OCI-LY1 (cell line): ENCODE measurements at regions not wholly inside any gene's neighbourhood (a gene's known extent, or its start where the extent isn't known, plus 50 kb on each side); places are given as distances from the start of the nearest gene placed in this dataset.

Experiments used
- CTCF ChIP-seq: fragments of 200-600 bp; sonication (generic), shearing (Covaris generic); IDR thresholded peaks from 2 replicates; pipeline ENCODE4 v1.5.1; 2017; ENCODE audit warnings: mild to moderate bottlenecking, antibody characterized with exemption, low read length, moderate library complexity, mixed read lengths
- EZH2 ChIP-seq: fragments of 200-600 bp; sonication (generic), shearing (Covaris generic); IDR thresholded peaks from 2 replicates; pipeline ENCODE4 v1.8.0; 2017; ENCODE audit warnings: borderline replicate concordance, mixed run types, mild to moderate bottlenecking, antibody characterized with exemption, low read length, moderate library complexity, mixed read lengths

DNA sequence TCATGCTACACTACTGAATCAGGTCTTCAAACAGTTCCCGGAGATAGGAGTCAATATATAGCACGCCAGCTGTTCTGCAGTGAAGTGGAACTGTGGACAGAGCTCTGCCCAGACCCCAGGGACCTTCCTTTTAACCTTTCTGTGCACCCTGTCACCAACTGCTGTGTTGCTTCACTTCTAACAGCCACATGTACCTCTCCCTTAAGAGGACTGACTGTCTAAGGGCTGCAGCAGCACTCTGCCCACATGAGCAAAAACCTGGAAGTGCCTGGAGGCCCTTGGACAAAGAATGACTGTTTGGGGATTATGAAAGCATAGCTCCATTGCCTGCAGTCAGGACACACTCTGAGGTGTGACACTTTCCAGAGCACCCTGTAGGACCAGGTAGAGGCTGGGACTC, 88.3 kb upstream of the CTNNB1 start:
- TF ChIP-seq CTCF (no peak), EZH2 (no peak)
